HG02870 (cell line): ENCODE measurements at regions not wholly inside any gene's neighbourhood (a gene's known extent, or its start where the extent isn't known, plus 50 kb on each side); places are given as distances from the start of the nearest gene placed in this dataset.

Source experiments
- ATAC-seq: cut with Tn5 transposase; IDR thresholded peaks from one replicate; pipeline ENCODE4 v1.9.1; 2021; ENCODE audit warnings: mild to moderate bottlenecking, moderate library complexity; ENCODE audit not compliant: unreplicated experiment

DNA sequence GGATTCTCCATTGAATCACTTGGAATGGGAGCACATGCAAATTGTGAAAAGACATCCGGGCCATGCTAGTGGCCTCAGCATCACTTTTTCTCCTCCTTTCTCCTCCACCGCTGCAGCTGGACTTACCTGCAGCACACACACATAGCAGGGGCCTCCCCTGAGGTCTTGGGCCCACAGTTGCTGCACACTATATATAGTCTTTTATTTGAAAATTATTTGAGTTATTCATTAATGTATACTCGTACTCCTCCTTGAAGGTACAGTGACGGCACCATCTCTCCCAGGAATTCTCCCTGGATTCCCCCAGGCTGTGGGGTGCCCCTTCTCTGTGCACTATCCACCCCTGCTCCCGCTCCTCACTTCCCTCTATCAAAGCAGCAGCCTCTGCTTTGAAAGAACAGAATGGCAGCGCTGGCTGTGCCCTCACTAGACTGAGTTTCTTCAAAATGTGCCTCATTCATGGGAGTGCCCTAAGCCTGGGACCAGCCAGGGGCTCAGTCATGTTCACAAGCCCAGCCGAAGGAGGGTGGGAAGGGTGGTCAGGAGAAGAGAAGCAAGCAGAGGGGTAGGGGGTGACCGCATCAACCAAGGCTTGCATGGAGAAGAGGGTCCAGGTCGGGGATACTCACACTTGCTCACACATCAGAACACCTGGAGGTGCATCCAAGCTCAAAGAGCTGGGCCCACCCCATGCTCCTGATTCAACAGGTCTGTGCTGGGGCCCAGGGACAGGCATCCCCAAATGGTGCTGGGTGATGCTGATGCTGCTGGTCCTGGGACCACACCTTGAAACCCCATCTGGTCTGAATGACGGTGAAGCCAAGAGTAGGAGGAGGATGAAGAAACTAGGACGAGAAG lies 156.2 kb upstream of the ZMIZ1 start:
- no peak for ATAC-seq

DNA sequence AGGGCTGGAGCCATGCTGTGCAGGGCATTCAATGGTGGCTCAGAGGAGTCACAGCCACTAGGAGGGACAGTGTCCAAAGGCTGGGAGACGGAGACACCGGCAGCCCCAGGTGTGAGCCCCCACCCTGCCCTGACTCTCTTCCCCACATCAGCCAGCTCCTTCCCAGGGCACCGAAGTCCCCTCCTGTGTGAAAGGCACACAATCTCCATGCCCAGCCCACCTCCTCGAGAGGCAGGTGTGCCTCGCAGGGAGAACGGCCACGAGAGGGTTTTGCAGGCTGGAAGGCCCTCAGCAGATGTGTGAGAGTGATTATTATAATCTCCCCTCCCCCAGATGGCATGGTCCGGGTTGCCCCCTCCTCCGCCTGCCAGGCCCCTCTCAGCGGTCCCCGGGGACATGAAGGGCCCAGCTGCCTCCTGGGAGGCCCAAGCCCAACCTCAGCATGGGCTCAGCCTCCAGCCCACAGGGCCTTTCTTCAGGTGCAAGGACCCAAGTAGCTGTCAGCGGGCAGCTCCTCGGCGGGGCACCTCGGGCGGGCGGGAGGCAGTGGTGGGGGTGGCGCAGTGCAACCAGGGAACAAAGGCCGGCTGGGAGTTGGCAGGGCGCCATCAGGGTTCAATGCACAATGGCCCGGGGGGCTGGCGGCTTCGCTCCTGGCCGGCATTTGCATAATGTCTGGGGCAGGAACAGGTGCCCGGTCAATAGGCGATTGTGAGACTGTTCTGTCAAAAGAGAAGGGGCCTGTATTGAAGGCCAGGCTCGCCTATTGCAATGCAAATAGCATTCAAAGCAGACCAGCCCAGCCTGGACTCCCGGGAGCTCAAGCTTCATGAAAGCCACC lies 155.3 kb upstream of the ZMIZ1 start:
- ATAC-seq = no peak

DNA sequence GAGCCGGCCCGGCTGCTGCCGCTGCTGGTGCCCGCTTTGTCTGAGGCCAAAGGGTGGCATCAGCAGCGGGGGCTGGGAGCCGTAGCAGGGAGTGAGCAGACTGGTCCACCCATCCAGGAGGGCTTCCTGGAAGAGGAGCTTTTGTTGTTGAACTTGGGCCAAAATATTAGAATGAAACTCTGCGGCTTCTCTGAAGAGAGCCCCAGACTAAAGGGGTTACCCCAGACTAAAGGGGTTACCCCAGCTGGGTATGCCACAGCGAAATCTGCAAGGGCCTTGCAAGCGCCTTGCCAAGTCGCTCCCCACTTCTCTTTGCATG lies 154.7 kb upstream of the ZMIZ1 start:
- ATAC-seq = no peak

DNA sequence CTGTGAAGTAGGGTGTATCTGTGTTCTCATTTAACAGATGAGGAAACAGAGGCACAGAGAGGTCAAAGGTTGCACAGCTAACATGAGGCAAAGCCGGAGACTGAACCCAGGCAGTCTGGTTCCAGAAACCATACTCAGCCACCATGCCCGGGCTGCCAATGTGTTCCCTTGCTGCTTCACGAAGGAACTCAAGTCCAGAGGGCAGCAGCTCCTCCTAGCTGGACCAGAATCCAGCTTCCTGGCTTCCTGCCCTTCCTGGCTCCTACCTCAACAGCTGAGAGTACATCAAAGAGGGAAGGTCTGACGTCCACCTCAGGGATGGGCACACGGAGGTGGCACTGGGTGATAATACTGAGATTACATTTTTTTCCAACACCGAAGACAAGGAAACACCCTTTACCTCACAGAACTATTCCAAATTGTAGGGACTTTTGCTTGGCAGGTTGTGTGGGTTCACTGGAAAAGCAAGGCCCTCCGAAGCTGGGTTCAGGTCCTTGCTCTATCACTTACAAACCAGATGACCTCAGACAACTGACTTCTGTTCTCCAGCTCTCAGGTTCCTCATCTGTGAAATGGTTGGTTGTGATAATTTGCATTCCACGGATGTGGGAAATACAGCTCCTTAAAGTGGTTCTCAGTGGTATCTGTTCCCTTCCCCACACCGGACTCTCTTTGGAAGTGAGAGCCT lies 154.1 kb upstream of the ZMIZ1 start:
- peak; percentile 64 for ATAC-seq

DNA sequence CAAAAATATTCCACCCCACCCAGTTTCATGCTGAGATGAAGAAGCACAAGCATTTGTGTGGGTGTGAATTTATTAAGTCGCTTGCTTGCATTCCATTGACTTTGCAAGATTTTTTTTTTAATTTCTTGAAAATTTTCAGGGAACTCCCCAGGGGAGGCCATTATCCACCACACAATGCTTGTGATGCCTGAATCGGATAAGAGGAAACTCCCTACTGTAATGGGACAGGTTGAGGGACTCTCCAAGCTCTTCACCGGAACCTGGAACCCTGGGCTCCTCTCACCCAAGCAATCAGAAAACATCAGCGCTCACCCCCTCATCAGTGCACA lies 153.6 kb upstream of the ZMIZ1 start:
- peak; percentile 39 for ATAC-seq

DNA sequence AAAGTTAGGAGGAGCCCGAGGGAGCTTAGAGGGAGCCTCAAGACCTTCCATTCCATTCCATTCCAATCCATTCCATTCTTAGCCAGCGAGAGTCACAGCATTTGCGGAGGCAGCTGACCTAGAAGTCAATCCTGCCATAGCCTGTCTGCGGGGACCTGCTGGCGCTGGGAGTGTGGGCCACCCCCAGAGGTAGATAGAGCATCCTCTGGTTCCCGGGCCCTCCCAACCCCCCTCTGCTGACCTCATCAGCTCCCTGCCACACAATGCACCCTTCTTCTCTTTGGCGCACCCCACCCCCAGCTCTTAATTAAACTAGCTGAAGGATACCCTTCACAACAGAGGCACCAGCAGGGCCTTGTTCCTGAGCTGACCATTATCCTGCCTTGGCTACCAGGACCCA lies 152.5 kb upstream of the ZMIZ1 start:
- no peak for ATAC-seq

DNA sequence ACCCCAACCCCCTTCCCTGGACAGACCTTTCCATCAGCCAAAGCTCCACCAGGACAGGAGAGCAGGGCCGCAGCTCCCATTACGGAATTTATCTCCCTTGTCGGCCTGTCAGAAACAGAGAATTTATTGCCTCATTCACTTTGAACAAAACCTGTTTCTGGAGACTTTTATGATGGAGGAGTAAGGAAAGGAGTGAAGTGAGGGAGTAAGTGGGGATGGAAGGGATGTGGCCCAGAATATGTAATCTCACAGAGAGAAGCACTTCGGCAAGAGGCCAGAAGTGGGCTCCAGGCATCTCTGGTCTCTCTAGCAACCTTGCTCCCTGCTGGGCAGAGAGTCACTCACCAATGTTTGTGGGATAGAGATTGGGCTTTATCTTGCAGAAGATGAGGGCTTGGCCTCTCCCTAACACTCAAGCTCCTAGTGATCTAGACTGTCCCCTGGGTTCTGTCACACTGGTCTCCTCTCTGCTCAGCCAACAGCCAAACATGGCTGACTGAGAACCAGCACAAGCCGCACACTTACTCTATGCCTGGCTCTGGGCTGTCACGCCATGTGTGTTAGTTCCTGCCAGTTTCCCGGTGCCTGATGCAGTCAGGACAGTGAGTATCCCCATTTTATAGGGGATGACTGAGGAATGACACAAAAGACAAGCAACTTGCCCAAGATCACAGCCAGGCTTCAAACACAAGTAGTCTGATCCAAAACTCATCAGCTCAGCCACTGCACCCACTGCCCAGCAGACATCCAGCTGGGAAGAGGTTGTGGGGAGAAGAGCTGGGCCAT lies 149.4 kb upstream of the ZMIZ1 start:
- no peak for ATAC-seq

DNA sequence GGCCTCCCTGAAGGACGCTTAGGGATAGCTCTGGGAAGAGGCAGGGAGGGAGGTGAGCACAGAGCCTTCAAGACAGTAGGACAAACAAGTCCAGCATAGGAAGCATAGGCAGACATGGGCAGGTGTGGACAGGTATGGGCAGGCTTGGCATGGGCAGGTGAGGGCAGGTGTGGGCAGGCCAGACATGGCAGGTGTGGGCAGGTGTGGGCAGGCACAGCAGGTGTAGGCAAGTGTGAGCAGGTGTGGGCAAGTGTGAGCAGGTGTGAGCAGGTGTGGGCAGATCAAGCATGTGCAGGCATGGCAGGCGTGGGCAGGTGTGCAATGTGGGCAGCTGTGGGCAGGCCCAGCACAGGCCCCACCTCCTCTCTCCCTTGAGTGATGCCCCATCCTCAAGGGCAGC lies 148.8 kb upstream of the ZMIZ1 start:
- no peak for ATAC-seq

DNA sequence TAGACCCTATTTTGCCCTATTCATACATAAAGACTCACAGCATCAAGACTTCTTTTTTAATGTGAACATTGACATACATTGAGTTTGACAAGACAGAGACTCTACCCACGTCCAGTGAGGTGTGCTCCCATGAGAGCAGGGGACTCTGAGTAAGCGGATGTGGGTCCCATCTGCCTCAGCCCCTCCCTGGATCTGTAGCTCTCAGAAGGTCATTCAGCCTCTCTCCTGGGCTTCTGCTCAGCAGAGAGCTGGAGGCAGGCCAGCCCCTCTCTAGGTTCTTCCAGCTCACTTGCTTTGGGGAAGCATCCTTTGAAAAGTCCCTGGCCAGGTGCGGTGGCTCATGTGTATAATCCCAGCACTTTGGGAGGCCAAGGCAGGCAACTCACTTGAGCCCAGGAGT lies 146.9 kb upstream of the ZMIZ1 start:
- no peak for ATAC-seq

DNA sequence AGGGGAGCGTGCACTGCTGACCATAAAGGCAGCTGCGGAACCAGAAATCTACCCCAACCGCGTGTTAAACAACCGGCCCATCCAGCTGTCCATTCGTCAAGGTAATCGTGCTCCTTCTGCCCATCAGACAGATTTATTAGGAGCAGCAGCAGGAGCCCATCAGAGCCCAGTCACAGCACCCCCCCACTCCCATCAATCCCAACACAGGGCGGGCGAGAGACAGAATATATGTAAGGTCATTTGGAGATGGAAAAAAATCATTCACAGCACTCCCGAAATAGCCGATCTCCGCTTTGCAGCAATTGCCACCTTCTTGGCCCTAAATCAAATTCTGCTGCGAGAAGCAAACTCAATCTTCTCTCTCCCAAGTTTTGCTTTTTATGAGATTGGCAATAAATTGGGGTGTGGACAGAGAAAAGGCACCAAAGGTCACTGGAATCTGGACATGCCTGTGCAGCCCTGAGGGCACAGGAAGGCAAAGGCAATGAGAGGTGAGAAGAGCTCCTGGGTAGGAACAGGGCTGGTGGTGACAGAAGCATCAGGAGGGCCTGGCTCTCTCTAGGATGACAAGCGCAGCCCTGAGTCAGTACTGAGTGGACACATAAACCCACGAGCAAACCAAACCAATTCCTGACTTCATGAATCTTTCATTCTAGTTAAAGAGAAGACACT lies 145.0 kb upstream of the ZMIZ1 start:
- no peak for ATAC-seq

DNA sequence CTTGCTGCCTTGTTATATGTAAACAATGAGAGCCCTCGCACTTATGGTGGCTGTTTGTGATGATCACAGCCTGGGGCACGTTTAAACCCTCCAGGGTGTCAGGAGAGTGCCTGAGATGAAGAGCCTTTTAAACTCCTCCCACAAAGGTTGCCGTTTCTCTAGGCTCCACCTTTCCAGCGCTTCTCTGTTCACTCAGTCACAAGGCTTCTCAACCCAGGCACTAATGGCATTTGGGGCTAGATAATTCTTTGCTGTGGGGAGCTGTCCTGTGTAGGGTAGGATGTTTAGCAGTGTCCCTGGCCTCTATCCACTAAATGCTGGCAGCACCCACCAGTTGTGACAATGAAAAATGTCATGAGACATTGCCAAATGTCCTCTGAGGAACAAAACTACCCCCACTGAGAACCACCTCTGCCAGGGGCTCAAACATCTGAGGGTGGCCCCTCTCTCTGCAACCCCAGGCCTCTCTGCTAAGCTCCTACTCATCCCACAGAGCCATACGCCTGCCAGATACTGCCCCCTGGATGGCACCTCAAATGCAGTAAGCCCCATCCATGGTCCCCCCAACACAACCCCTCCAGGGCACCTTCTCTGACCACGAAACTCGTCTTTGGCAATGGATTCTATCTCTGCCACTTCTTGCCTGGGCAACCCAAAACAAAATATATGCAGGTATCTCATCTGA lies 144.3 kb upstream of the ZMIZ1 start:
- ATAC-seq = no peak

DNA sequence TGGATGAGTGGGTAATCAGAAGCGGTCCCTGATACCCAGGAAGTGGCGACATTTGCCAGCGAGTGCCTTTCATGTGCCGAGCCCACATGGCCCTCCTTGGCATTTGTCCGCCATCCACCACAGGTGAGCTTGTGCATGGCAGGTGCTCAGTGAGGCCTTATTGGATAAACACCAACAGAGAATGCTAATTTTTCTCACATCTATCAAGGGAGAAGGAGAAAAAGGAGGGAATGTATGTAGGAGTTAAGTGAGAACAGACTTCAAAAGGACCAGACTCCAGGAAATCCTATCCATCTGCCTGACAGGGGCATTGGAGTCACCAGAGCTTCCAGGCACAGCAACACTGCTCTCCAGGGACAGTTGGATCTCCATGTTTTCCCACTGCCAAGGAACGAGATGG lies 143.5 kb upstream of the ZMIZ1 start:
- ATAC-seq = no peak

DNA sequence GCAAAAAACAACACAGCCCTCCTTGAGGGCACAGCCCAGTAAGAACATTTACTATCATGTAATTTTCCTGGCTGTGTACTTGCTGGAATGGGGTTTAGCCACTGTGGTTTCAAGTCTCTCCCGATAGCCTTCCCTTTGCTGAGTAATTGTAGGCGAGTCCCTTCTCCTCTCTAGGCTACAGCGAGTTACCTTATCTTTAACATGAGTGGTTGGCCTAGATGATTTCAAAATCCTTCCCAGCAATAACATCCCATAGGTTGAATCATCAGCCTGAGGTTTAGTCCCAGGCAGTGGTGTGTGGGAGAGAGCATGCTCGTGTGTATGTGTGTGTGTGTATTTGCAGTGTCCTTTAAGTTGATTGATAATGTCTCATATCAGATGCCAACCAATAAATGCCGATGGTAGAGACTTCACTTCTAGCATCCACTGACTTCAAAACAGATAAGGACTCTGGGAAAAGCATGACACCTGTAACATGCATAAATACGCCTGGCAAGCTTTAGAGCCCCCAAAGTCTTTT lies 142.9 kb upstream of the ZMIZ1 start:
- ATAC-seq = no peak

DNA sequence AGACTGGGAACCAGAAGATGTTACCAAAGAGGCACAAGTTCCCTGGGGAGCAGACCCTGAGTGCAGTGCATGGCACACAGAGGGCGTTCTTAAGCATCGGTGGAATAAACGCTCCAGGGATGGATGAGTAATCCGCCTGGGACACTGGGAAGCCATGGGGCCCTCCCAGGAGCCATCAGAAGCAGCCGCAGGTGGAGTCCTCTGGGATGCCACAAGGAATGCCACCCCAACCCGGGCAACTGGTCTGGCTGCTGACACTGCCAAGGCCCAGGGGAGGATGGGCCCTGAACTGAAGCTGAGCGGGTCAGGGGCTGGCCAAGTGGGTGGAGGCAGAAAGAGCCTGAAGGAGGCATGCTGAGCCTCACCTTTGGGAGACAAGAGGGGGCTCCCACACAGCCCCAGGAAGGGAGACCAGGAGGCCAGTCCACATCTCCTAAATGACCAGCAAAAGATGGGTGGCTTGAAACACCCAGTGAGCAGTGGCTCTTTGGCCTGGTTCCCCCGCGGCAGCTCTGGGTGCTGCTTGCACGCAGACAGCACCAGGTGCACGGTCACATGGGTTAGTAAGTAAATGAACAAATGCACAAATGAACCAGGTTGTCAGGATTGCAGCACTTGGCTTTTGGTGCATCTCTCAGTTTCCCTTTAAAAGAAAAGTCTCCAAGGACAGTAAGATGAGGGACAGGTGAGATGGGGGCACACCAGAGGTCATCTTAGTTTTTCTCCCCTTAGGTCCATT lies 141.3 kb upstream of the ZMIZ1 start:
- no peak for ATAC-seq

DNA sequence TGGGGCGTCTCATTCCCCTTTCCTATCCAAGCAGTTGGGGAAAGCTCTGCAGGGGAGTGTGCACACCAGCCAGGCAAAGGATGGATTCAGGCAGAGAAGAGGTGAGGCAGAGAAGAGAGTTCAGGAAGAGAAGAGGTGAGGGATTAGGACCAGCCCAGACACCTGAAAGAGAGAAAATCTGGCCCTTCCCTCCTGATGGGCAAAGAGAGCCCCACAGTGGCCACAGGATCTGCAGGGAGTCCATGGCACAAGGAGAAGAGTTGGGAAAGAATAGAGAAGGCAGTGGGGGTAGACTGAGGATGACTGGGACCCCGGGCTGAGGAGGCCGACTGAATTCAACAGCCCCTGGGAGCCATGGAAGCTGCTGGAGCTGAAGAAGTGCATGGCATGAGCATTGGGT lies 140.4 kb upstream of the ZMIZ1 start:
- no peak for ATAC-seq

DNA sequence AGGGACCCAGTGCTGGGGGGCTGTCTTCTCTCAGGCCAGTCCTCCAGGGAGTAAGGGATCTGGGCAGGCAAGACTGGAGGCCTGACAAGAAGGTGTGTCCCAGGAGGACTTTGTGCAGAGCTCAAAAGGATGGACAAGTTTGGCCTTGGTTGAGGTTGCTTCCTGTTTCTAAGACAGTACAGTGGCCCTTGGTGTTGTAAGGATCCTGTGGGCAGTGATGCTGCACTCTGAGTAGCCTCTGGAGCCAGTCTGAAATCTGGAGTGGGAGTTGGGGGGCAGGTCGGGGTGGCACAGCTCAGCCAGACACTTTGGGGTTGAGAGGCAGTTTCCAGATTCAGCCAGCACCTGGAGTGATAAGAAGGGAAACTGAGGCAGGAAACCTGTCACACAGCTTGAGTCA lies 139.2 kb upstream of the ZMIZ1 start:
- ATAC-seq = no peak

DNA sequence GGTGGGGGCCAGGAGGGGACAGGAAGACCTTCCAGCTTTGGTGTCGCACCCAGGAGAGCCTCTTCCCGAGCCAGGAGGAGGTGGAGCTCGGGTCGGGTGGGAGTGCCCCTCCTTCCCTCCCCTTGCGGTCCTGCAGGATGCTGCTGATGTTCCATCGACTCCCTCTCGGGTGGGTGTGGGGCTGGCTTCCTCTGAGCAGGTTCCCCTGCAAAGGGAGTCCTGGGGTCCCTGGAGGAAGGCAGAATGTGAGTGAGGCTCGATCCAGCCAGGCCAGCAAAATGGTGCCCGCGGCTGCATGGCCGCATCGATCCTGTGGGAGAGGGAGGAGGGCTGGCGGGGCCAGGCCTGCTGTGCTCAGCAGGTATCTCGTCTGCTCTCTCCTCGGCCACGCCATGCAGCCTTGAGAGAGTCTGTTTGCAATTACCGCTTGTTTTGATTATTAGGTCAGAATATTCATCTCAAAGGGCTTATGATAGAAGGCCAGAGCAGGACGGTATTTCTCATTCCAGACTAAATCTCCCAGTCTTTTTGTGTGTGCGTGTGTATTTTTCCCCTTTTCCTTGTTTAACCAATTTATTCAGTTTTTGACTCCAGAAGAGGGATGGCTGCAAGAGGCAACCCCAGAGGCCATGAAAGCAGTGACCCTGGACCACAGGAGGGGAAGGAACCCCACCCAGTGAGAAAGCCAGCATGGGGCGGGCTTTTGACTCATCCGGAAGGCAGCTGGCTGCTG lies 137.3 kb upstream of the ZMIZ1 start:
- no peak for ATAC-seq

DNA sequence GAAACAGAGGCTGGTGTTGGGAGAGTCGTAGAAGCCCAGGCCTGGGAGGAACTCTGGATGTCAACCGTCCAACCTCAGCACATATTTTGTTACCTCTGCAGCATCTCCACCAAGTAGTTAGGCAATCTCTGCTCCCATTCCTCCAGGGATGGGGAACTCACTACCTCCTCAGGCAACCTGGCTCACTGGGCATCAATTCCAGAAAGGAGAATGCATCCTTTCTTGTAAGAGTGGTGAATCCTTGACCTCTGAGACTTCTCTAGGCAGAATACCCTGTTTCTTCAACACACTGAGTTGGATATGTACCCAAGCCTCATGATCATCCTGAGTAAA lies 136.7 kb upstream of the ZMIZ1 start:
- ATAC-seq = no peak

DNA sequence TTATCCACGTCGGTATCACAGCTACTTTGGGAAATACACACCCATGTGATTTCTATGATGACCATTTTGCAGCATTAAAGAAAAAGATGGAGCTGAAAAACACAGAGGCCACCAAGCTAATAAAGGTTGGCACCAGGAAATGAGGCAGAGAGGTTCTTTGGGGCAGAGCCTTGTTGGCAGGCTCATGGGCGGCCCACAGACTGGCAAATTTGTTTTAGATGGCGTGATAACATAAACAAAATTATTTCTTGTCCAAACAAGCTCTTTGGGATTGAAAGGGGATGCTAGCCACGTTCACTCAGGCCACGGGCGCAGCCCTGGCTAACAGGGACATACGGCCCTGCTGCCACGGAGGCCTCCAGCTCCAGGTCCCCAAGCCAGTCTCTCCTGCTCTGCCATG lies 135.9 kb upstream of the ZMIZ1 start:
- ATAC-seq = no peak
